Right lobe of liver (tissue), 4 donors: ENCODE measurements at regions not wholly inside any gene's neighbourhood (a gene's known extent, or its start where the extent isn't known, plus 50 kb on each side); places are given as distances from the start of the nearest gene placed in this dataset.

Experiments
- CTCF ChIP-seq, 4 donors: fragments of 200-600 bp in 3 of 4; fragments of 450-650 bp in 1 of 4; IDR thresholded peaks; one replicate each; pipeline versions ENCODE4 v1.5.1 to v1.8.0; 2016 to 2022; ENCODE audit warnings: antibody characterized with exemption in 4 of 4, mild to moderate bottlenecking in 2 of 4
- POLR2A ChIP-seq: fragments of 450-650 bp; IDR thresholded peaks from one replicate; pipeline ENCODE4 v1.6.1; 2017; ENCODE audit warnings: antibody characterized with exemption, mild to moderate bottlenecking
- donor health status: DM: no; HTN: no; CAD: no.
- donor health status: DM: no; HTN: no; CAD: no.
- donor health status: DM: no; HTN: yes; CAD: no.

- TF ChIP-seq CTCF (IDR thresholded peaks at IDR 0.05): no peak
- no peak for TF ChIP-seq POLR2A
Observed at GRCh38 chr16:64381979-64382378, 739.9 kb downstream of the CDH11 start.
